ENCODE measurements at regions not wholly inside any gene's neighbourhood (a gene's known extent, or its start where the extent isn't known, plus 50 kb on each side); places are given as distances from the start of the nearest gene placed in this dataset.

DNA sequence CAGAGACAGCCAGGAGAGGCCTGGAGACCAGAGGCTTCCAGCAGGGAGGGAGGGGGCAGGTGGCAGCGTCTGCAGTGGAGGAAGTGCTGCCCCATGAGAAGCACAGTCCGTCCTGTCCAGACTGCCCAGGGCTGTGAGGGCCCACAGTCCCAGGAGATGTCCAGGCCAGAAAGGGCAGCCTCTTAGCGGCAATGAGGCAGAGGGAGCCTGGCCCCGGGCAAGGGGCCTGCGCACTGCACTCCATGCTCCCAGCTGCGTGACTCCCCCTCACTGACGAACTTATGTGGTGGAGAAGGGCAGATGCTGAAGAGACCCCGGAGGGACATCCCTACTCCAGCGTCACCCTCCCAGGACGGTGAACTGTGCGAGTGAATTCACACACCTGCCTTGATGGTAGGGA lies 115.3 kb downstream of the SOX1 start (continued):
- TF ChIP-seq, protein P1, sequence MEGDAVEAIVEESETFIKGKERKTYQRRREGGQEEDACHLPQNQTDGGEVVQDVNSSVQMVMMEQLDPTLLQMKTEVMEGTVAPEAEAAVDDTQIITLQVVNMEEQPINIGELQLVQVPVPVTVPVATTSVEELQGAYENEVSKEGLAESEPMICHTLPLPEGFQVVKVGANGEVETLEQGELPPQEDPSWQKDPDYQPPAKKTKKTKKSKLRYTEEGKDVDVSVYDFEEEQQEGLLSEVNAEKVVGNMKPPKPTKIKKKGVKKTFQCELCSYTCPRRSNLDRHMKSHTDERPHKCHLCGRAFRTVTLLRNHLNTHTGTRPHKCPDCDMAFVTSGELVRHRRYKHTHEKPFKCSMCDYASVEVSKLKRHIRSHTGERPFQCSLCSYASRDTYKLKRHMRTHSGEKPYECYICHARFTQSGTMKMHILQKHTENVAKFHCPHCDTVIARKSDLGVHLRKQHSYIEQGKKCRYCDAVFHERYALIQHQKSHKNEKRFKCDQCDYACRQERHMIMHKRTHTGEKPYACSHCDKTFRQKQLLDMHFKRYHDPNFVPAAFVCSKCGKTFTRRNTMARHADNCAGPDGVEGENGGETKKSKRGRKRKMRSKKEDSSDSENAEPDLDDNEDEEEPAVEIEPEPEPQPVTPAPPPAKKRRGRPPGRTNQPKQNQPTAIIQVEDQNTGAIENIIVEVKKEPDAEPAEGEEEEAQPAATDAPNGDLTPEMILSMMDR (conservative IDR thresholded peaks at IDR 0.05; ENCODE audit: low read depth in 2 of 2): no peak
- TF ChIP-seq STAT1 (IDR thresholded peaks at IDR 0.05; ENCODE audit: unreplicated experiment) (no peak), ZNF114 (CRISPR knock-in tag; IDR thresholded peaks at IDR 0.05) (no peak)

DNA sequence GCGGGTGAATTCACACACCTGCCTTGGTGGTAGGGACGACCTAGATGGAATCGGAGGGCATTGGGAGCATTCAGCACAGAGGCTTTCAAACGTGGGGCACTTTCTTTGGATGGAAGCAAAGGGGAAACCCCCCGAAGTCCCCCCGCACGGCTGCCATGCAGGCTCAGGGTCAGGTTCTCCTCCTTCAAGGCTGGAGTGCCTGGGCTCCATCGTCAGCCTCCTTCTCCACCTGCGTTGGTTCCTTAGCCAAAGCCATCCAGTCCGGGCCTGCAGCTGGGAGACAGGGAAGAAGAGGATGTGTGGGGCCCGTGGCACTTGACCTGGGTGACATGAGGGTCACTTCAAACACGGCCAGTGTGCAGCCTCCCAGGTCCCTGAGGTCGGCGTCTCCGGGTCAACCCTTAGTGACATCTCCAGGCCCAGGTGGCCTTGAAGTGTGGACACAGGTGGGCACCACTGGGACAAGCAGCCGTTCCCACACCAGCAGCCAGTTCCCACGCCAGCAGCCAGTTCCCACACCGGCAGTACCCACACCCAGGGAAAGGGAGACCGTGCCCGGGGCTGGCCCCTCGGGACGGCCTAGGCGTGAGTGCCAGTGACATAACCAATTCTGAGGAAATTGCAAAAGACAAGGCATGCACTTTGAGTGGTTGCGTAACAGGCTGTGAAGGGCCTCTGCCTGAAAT lies 116.0 kb downstream of the SOX1 start:
- Histone ChIP-seq H3F3A (replicated peaks; ENCODE audit: low read depth) (no peaks in the 10 kb centered on the region), H3K36me3 (ENCODE audit: insufficient read depth) (no peaks in the 10 kb centered on the region), H3K79me2 (replicated peaks; ENCODE audit: insufficient read depth) (no peaks in the 10 kb centered on the region), H3K9me2 (ENCODE audit: insufficient read depth) (0 out of 2 replicates have a peak, but pooled peaks cover 3% of the 10 kb centered on the region), H2AFZ (no peak overlapping the region), H3K27ac (ENCODE audit: low read depth) (no peak overlapping the region), H3K4me1 (ENCODE audit: insufficient read depth) (no peaks in the 10 kb centered on the region), H3K27me3 (ENCODE audit: insufficient read depth) (no peaks in the 10 kb centered on the region), H3K4me2 (no peak overlapping the region), H3K4me3 (no peak overlapping the region), H4K20me1 (replicated peaks; ENCODE audit: insufficient read depth) (no peaks in the 10 kb centered on the region)
- TF ChIP-seq JUNB (IDR thresholded peaks at IDR 0.05; ENCODE audit: unreplicated experiment): no peak
- no peak for TF ChIP-seq EZH2 (IDR thresholded peaks at IDR 0.05; ENCODE audit: low read depth, unreplicated experiment)
- TF ChIP-seq CREB1 (CRISPR knock-in tag; IDR thresholded peaks at IDR 0.05; ENCODE audit: low read depth): no peak
- no peak for TF ChIP-seq ZNF331 (CRISPR knock-in tag; IDR thresholded peaks at IDR 0.05; ENCODE audit: low read depth)
- no peak for TF ChIP-seq STAT1 (IDR thresholded peaks at IDR 0.05; ENCODE audit: unreplicated experiment)
- no peak for TF ChIP-seq NANOG (IDR thresholded peaks at IDR 0.05; ENCODE audit: borderline replicate concordance)
- Mint-ChIP-seq H3K4me1 (peaks cover 10% of the 10 kb centered on the region), H3K4me3 (no peak overlapping the region), H3K36me3 (ENCODE audit: low read depth) (no peaks in the 10 kb centered on the region), H3K27me3 (ENCODE audit: insufficient read depth, low read depth, poor library complexity) (peaks cover 12% of the 10 kb centered on the region), H3K9me3 (no peaks in the 10 kb centered on the region), H3K27ac (no peak overlapping the region)
- ATAC-seq (no peak), DNase-seq (ENCODE audit: low spot score) (no peak)

DNA sequence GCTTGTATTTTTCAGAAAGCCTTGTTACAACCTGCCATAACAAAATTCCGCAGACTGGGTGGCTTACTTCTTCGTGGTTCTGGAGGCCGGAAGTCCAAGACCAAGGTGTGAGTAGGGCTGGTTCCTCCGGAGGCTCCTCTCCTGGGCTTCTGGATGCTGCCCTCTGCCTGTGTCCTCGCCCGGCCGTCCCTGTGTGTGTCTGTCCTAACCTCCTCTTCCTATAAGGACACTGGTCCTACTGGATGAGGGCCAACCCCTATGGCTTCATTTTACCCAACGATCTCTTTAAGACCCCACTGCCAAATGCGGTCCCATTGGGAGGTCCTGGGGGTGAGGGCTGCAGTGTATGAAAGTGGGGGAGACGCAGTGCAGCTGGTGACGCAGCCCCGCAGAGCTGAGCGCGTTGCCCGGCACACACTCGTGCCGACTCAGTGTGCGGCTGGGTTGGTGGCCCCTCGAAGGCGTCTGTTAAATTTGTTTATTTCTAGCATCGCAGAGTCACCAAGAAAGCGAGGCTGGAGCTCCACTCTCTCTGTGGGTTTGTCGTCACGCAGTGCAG lies 116.7 kb downstream of the SOX1 start:
- H3K4me3 ChIP-seq: no peak overlapping the region
- no peaks in the 10 kb centered on the region for H3F3A ChIP-seq (replicated peaks; ENCODE audit: low read depth)
- H3K27ac ChIP-seq (ENCODE audit: low read depth): no peak overlapping the region
- 0 out of 2 replicates have a peak, but pooled peaks cover 3% of the 10 kb centered on the region for H3K9me2 ChIP-seq (ENCODE audit: insufficient read depth)
- H2AFZ ChIP-seq: no peak overlapping the region
- H3K27ac Mint-ChIP-seq: no peak overlapping the region
- DNase-seq (ENCODE audit: low spot score) (no peak), ATAC-seq (no peak)
- no peaks in the 10 kb centered on the region for H3K4me1 ChIP-seq (ENCODE audit: insufficient read depth)
- no peaks in the 10 kb centered on the region for H3K79me2 ChIP-seq (replicated peaks; ENCODE audit: insufficient read depth)
- H3K27me3 ChIP-seq (ENCODE audit: insufficient read depth): no peaks in the 10 kb centered on the region
- peaks cover 10% of the 10 kb centered on the region for H3K4me1 Mint-ChIP-seq
- TF ChIP-seq, protein P2, sequence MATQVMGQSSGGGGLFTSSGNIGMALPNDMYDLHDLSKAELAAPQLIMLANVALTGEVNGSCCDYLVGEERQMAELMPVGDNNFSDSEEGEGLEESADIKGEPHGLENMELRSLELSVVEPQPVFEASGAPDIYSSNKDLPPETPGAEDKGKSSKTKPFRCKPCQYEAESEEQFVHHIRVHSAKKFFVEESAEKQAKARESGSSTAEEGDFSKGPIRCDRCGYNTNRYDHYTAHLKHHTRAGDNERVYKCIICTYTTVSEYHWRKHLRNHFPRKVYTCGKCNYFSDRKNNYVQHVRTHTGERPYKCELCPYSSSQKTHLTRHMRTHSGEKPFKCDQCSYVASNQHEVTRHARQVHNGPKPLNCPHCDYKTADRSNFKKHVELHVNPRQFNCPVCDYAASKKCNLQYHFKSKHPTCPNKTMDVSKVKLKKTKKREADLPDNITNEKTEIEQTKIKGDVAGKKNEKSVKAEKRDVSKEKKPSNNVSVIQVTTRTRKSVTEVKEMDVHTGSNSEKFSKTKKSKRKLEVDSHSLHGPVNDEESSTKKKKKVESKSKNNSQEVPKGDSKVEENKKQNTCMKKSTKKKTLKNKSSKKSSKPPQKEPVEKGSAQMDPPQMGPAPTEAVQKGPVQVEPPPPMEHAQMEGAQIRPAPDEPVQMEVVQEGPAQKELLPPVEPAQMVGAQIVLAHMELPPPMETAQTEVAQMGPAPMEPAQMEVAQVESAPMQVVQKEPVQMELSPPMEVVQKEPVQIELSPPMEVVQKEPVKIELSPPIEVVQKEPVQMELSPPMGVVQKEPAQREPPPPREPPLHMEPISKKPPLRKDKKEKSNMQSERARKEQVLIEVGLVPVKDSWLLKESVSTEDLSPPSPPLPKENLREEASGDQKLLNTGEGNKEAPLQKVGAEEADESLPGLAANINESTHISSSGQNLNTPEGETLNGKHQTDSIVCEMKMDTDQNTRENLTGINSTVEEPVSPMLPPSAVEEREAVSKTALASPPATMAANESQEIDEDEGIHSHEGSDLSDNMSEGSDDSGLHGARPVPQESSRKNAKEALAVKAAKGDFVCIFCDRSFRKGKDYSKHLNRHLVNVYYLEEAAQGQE (IDR thresholded peaks at IDR 0.05; ENCODE audit: unreplicated experiment): no peak
- no peaks in the 10 kb centered on the region for H3K9me3 Mint-ChIP-seq
- no peaks in the 10 kb centered on the region for H3K36me3 ChIP-seq (ENCODE audit: insufficient read depth)
- no peaks in the 10 kb centered on the region for H3K36me3 Mint-ChIP-seq (ENCODE audit: low read depth)
- peaks cover 12% of the 10 kb centered on the region for H3K27me3 Mint-ChIP-seq (ENCODE audit: insufficient read depth, low read depth, poor library complexity)
- no peak overlapping the region for H3K4me2 ChIP-seq
- H4K20me1 ChIP-seq (replicated peaks; ENCODE audit: insufficient read depth): no peaks in the 10 kb centered on the region
- no peak overlapping the region for H3K4me3 Mint-ChIP-seq

All from GM23338 (cell line).